GM19452 (cell line): ENCODE measurements at regions not wholly inside any gene's neighbourhood (a gene's known extent, or its start where the extent isn't known, plus 50 kb on each side); places are given as distances from the start of the nearest gene placed in this dataset.
"Not testable (repeated sequence)": the region's sequence is repeated elsewhere in the genome, so short reads cannot be mapped to it uniquely, and the experiment has no call there.

Source experiments
- ATAC-seq: cut with Tn5 transposase; IDR thresholded peaks from one replicate; pipeline ENCODE4 v1.9.1; 2021; ENCODE audit not compliant: unreplicated experiment

DNA sequence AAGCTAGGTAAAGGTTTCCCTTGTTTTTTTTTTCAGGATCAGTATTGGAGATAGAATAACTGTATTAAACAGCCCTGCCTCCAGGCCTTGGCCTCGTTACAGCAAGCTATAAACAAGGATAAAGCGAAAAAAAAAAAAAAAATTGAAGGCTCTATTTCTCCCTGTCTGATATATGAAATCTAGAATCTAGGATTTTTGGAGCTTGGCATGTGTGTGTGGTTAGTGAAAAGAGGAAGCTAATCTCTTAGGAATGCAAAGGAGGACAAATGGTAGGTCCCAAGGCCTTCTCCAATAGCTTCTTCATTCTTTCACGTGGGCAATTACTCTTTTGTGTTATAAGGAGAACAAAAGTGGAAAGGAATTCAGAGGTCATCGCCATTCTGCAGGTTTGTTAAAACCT is 470.3 kb downstream of the TMEM114 start:
- no peak for ATAC-seq

DNA sequence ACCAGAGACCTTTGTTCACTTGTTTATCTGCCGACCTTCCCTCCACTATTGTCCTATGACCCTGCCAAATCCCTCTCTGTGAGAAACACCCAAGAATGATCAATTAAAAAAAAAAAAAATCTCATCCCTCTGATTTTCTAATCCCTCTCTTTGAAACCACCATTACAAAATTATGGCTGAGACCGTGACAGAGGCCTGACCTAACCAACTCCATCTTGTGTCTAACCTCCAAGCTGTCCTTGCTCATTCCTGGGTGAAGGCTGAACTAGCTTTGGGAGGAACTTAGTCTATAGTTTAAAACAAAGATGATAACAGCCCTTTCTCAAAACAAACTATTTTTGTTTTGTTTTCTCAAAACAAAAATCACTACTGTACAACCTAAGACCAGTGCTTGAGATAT is 474.5 kb downstream of the TMEM114 start:
- ATAC-seq: no peak

DNA sequence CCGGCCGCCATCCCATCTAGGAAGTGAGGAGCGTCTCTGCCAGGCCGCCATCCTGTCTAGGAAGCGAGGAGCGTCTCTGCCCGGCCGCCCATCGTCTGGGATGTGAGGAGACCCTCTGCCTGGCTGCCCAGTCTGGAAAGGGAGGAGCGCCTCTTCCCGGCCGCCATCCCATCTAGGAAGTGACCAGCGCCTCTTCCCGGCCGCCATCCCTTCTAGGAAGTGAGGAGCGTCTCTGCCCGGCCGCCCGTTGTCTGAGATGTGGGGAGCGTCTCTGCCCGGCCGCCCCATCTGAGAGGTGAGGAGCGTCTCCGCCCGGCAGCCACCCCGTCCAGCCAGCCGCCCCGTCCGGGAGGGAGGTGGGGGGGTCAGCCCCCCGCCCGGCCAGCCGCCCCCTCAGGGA is 475.4 kb downstream of the TMEM114 start:
- not testable (repeated sequence) for ATAC-seq

DNA sequence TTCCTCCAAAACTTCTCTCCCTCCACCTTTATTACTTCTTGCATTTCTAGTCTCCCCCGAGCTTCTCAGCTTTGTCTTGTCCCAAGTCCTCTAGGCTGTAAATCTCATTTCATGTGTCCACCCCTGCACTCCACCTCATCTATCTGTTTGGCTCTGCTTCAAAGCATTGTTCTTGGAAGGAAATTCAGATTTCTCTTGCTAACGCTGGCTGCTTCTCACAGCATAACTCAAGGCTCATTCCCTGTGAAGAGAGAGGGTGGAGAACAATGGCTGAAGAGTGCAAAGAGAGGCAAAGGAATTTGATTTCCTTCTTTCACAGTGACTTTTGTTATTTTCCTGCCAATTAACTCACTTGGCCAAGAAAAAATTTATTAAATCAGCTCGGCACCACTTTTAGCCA is 476.5 kb downstream of the TMEM114 start:
- no peak for ATAC-seq

DNA sequence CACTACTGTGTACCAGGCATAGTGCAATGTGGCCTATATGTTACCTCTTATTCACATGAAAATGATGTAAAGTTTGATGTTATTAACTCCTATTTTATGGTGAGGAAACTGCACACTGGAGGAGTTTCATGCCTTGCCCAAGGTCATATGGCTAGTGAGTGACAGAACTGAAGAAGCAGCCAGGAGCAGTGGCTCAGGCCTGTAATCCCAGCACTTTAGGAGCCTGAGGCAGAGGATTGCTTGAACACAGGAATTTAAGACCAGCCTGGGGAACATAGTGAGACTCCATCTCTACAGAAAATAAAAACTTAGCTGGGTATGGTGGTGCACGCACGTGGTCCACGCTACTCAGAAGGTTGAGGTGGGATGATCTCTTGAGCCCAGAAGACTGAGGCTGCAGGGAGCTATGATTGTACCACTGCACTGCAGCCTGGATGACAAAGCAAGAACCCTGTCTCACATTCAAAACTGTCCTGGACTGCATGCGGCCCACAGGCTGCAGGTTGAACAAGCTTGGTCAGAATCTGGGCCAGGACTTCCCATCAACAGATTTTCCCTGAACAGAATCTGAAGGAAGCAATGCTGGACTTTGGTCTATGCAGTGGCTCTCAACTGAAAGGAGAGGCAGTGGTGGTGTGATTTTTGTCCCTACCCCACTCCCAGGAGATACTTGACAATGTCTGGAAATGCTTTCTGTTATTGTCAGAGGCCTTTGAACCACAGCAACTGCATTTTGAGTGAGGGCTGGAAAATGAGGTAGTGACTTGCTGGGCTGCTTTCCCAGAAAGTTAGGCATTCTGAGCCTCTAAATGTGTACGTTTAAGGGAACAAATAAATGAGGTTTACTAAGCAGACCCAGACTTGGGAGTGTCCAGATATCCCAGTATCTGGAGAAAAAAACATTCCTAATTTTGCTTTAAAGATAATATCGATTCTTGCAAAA is 479.5 kb downstream of the TMEM114 start:
- no peak for ATAC-seq

DNA sequence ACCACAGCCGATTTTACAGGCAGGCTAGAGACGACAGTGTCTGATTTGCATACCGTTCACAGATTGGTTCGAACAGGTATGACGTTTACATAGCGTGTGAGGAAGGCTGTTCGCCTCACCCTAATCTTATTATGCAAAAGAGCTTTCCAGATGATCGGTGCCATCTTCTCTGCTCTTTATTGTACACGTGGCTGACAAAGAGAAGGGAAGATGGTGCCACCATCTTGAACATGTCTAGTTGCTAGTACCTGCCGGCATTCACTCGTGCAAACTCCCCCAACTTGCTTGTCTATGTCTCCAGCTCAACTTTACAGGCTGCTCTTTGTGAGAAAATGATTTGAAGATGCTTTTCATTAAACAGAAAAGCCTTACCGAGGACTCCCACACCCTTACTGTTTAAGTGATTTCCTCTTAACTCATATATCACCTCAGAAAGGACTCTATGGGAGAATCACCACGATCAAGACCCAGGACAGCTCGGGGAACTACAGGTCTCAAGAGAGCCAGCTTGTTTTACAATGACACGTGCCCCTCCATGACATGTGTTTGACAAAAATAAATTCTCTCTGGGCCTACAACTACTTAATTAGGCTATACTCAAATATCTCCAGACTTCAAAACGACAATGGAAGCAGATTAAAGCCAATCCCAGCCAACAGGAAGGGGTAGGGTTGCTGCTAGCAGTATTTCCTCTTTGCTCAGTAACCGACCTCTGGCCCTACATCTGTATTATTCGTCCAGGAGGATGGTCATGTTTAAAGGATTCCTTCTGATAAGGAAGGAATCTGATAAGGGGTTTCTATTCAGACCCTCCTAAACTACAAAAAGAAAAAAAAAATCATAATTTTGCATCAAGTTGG is 480.6 kb downstream of the TMEM114 start:
- no peak for ATAC-seq

DNA sequence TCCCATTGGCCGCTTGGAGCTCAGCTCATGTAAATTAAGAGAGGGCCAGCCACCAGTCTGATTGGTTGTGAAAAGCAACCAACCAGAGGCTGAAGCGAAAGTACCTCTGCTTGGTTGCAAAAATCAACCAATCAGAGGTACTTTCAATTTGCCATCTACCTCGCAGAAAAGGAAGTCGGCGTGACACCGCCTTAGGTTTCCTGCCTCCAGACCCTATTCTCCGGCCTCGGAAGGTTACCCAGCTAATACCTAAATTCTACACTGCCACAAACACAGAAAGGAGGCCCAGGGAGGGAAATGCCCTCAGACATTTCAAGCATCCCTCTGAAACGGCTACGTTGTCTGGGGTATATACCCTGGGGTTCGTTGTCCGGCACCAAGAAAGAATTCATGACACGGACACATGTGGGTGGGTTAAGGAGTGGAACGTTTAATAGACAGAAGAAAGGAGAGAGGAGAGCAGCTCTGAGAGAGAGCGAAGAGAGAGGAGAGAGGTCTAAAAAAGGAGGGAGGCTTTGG is 481.3 kb downstream of the TMEM114 start:
- ATAC-seq: no peak

DNA sequence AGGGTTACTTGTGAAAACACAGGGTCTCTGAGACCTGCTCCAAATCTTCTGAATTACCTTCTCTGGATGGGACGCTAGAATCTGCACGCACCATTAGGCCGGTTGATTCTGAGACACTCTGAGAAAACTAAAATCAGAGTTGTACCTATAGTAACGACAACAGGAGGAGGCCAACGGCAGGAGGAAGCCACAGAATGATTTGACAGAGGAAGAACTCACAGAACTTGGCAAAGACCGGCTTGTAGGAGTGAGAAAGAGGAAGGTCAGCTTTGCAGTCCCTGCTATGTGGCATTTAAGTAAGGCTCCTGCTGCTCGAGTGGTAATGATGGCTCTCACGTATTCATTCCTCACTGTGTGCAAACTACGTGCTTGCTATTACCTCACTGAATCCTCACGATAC is 483.0 kb downstream of the TMEM114 start:
- ATAC-seq: no peak

DNA sequence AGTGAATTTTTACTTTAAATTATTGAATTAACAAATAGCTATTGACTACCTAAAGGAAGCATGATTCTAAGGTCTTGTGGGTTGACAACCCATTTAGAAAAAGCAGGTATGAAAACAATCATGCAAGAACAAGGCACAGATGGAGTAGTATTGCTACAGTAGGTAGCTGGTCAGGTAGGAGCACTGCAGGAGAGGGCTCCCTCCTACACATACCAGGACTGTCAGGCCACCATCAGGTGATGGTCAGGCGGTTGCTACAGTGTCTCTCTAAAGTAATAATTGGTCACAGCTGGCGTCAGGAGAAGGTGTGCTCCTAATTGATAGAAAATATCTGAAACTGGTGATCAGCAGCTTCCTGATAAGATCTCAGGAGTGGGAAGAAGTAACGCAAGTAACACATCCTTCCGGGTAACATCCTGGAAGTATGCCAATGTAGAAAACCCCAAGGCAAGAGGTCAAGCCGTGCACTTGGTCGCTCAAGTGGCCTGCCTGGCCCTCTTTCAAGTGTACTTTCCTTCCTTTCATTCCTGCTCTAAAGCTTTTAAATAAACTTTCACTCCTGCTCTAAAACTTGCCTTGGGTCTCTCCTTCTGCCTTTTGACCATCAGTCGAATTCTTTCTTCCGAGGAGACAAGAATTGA is 486.5 kb downstream of the TMEM114 start:
- no peak for ATAC-seq

DNA sequence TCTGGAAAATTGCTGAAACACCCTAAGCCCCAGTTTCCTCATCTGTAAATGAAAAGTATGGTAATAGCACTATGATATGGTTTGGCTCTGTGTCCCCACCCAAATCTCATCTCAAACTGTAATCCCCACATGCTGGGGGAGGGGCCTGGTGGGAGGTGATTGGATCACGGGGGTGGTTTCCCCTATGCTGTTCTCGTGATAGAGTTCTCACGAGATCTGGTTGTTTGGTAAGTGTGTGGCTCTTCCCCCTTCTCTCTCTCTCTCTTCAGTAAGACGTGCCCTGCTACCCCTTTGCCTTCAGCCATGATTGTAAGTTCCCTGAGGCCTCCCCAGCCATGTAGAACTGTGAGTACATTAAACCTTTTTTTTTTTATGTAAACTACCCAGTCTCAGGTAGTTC is 490.7 kb downstream of the TMEM114 start:
- no peak for ATAC-seq

DNA sequence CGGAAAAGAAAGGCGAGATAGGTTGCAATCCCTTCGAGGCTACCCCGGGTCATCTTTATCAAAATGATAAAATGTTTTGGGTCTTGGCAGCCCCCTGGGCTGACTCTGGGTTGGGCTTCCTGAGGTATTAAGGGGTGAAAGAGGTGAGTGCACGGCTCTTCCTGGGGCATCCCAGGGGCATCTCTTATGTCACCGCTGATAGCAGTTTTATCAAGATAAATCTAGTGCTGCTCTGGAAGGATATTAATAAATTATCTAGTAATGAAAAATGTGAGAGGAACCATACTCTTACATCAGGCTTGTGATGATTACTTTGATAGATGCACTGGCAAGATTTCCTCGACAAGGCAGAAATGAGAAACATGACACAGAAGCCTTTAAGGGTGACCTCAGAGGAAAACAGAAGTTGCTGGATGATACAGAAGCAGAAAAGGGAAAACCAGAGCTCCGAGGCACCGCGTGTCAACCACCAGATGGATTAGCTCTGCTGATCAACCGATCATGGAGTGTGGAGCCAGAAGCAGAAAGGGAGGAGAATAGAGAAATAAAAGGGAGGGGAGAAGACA is 491.3 kb downstream of the TMEM114 start:
- no peak for ATAC-seq

DNA sequence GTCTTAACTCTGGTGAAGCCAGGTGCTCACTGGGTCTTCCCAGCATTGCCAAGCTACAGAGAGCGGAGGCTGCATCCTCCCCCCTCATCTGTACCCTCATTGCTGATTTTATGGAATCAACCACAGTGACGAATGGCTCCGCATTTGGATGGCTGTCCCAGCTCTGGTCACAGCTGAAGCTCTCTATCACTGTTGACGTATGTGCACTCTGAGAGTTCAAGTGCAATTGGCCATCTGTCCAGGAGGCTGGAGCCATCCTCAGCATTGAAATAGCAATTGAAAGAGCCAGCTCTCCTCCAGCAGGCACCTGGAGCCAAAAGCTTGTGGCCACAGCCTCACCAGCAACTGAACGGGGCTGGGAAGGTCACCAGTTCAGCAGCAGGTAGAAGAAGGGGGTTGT is 494.1 kb downstream of the TMEM114 start:
- ATAC-seq: no peak

DNA sequence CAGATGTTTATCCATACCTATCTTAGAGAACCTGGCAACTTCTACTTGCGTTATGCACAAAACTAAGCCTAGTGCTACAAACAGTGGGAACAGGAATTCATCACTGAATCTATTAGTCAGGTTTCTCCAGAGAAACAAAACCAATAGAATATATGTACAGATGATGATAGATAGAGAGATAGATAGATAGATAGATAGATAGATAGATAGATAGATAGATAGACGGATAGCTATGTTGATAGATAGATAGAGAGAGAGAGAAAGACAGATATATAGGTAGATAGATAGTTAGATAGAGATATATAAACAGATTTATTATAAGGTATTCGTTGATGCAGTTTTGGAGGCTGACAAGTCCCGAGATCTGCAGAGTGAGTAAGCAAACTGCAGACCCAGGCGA is 495.6 kb downstream of the TMEM114 start:
- ATAC-seq: no peak

DNA sequence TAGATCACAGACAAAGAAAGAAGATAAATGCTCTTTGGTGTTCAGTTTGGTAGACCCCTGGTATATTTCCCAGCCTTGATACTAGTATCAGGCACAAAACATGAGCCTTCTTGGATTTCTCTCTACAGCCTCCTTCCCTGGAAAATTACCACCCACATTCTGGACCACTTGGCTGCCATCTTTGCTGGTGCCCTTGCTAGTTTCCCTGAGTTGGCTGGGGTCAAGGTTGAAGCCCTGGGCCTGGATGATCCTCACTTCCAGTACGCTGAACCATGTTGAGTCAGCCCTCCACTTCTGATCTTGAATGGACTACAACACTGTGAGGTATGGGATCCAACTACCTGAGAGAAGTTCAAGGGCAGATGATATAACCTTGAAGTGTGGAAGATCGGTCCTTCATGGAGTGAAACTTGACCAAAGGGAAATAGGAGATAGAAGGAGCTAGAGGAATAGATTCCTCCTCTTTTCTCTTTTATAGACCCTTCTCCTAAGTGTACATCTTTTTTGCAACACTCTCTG is 501.4 kb downstream of the TMEM114 start:
- ATAC-seq: no peak

DNA sequence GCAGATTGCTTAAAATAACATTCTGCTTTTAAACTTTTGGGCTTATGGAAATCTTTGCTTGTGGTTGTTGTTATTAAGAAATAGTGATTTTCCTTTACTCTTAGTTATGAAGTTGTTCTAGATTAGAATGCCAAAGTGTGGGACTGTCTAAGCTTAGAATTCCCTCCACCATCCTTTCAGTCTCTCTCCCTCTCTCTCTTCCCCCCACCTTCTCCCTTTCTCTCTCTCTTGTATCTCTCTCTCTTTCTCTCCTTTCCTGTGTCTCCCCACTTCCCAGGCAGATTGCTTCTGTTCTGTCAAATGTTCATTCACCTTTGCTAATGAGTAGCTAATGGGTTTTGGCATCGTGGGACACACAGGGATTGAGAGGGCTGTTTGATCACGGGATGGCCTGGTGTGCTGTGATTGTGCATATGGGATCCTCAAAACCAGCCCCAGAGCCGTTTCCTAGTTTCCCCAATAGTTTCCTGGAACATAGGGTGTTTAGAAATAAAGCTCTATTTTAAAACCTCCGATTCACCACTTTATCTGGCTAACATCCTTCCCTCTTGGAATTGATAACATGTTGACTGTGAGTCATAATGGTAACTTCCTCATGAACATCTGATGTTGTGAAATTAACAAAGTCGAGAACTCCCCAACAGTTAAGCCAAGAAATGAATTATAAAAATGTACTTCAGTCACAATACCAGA is 502.6 kb downstream of the TMEM114 start:
- ATAC-seq: no peak

DNA sequence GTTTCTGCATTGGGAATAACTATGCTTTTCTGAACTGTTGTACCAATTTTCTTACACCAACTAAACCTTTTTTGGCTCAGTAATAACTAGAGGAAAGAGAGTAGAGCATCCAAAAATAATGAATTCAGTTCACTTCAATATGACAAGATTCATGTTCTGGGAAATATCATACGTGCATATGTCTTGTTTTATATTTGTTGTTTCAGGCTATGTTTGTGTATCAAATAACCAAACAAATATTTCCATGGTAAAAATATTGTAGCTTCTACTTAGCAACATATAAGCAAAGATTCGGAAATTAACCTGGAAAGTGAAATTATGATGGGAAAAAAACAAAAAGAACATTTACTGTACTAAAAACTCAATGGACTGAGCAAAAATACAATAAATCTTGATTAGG is 503.2 kb downstream of the TMEM114 start:
- no peak for ATAC-seq

DNA sequence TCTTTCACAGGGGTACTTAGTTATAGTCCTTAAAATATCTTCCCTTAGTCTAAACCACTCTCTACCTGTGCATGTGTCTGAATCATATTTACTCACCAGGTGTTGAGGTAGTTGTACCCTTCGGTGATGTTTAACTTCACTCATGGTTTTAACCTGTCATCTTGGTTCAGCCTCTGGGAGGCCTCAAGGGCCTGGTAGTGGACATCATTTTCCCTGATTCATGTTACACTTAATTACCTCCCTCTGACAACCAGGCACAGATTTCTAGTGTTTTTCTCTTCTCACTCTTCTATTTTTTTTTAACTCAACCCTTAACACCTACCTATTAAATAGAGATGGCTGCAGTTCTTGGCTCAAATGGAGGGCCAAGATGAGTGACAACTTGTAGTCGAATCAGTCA is 505.4 kb downstream of the TMEM114 start:
- no peak for ATAC-seq

DNA sequence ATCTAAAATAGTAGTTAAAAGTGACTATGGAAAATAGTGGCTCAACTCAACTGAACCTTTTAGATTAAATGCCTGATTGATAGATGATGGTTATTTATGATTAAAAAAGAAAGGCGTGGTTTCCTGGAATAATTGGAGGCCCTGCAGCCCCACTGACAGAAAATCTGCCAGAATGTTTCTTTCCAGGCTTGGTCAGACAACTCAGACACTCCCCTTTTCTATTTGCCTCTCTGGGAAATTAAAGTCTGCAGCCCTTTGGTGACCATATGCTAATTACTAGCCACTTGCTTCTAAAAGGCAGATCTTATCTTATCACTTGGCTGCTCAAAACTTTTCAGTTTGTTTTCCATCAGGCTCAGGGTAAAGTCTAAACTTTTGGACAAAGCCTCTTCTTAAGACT is 506.0 kb downstream of the TMEM114 start:
- no peak for ATAC-seq

DNA sequence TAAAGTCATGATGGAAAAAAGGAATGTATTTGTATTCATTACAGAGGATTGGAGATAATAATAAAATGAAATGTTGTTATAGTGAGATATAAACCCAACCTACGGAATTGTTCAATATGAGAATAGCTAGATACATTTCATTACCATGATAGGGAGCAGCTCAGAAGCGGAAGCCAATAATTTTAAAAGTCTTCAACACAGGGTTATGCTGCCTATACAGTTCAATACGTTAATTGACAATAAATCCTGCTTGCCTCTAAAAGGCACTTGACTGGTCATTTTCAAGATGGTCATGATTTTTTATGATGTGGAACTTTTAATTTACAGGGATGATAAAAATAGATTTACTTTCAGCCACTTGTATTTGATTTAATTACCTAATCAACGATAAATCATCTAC is 506.8 kb downstream of the TMEM114 start:
- no peak for ATAC-seq

DNA sequence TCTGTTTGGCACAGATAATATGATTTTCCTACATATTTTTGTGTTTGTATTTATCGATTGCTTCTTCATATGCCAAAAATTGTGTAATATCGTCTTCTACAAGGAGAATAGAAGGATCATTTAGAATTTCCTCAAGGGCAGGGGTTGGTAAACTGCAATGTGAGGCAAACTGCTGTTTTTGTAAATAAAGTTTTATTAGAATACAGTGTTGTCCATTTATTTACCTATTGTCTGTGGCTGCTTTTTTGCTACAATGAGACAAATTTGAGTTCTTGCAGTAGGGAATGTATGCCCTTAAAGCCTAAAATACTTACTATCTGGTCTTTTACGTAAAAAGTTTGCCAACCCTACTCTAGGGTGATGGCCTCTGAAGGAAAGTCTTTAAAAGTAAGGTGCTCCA is 509.5 kb downstream of the TMEM114 start:
- no peak for ATAC-seq
